ENCODE measurements at regions not wholly inside any gene's neighbourhood (a gene's known extent, or its start where the extent isn't known, plus 50 kb on each side); places are given as distances from the start of the nearest gene placed in this dataset.

GRCh38 chr10:32141018-32141807 lies 85.0 kb upstream of the KIF5B start:
- TF ChIP-seq CTCF (conservative IDR thresholded peaks at IDR 0.05 in 1 of 2, IDR thresholded peaks at IDR 0.05 in 1 of 2; ENCODE audit: low read depth in 1 of 2, low read length in 2 of 2), result no peak
- no peak for TF ChIP-seq EZH2 (IDR thresholded peaks at IDR 0.05; ENCODE audit: low read length, missing control alignments)
